GM18499 (cell line): ENCODE measurements at regions not wholly inside any gene's neighbourhood (a gene's known extent, or its start where the extent isn't known, plus 50 kb on each side); places are given as distances from the start of the nearest gene placed in this dataset.

ENCODE experiments used
- ATAC-seq: cut with Tn5 transposase; IDR thresholded peaks from one replicate; pipeline ENCODE4 v1.9.1; 2021; ENCODE audit warnings: moderate number of reproducible peaks; ENCODE audit not compliant: insufficient read depth, unreplicated experiment

- ATAC-seq, result no peak
Observed at GRCh38 chr4:56286763-56287162, 100.5 kb downstream of the AASDH start.

GRCh38 chr4:56283375-56283774 is 103.9 kb downstream of the AASDH start:
- ATAC-seq, result no peak

- no peak for ATAC-seq
Observed at GRCh38 chr4:56282004-56282403, 105.3 kb downstream of the AASDH start.

- ATAC-seq, result no peak
Observed at GRCh38 chr4:56276547-56276946, 110.7 kb downstream of the AASDH start.

GRCh38 chr4:56273391-56273790 is 113.9 kb downstream of the AASDH start:
- no peak for ATAC-seq

GRCh38 chr4:56272927-56273326 is 114.4 kb downstream of the AASDH start:
- ATAC-seq, result no peak

GRCh38 chr4:56272003-56272402 is 115.3 kb downstream of the AASDH start:
- no peak for ATAC-seq

GRCh38 chr4:56271131-56271530 is 116.2 kb downstream of the AASDH start:
- ATAC-seq, result no peak

GRCh38 chr4:56267558-56267957 is 119.7 kb downstream of the AASDH start:
- no peak for ATAC-seq

GRCh38 chr4:56264873-56265272 is 122.4 kb downstream of the AASDH start:
- ATAC-seq, result no peak

- ATAC-seq, result peak; percentile 63
Observed at GRCh38 chr4:56261027-56261426, 126.3 kb downstream of the AASDH start.

- no peak for ATAC-seq
Observed at GRCh38 chr4:56260320-56260719, 127.0 kb downstream of the AASDH start.

- no peak for ATAC-seq
Observed at GRCh38 chr4:56259655-56260054, 127.6 kb downstream of the AASDH start.

GRCh38 chr4:56255820-56256219 is 131.5 kb downstream of the AASDH start:
- no peak for ATAC-seq

GRCh38 chr4:56253666-56254305 is 133.5 kb downstream of the AASDH start:
- no peak for ATAC-seq

- no peak for ATAC-seq
Observed at GRCh38 chr4:56252561-56253152, 134.6 kb downstream of the AASDH start.

GRCh38 chr4:56251556-56251955 is 135.7 kb downstream of the AASDH start:
- ATAC-seq, result no peak

- no peak for ATAC-seq
Observed at GRCh38 chr4:56250776-56251175, 136.5 kb downstream of the AASDH start.

GRCh38 chr4:56247646-56248045 is 139.6 kb downstream of the AASDH start:
- ATAC-seq, result no peak

- ATAC-seq, result no peak
Observed at GRCh38 chr4:56246233-56246610, 141.1 kb downstream of the AASDH start.

GRCh38 chr4:56245547-56246232 is 141.6 kb downstream of the AASDH start:
- ATAC-seq, result no peak

- no peak for ATAC-seq
Observed at GRCh38 chr4:56244681-56245080, 142.6 kb downstream of the AASDH start.
